ENCODE measurements at regions not wholly inside any gene's neighbourhood (a gene's known extent, or its start where the extent isn't known, plus 50 kb on each side); places are given as distances from the start of the nearest gene placed in this dataset.

GRCh38 chr2:226674123-226674522 lies 125.5 kb downstream of the IRS1 start:
- no peak for TF ChIP-seq EP300 (IDR thresholded peaks at IDR 0.05)
- TF ChIP-seq CTCF (IDR thresholded peaks at IDR 0.05): no peak
